GM18868 (cell line): ENCODE measurements at regions not wholly inside any gene's neighbourhood (a gene's known extent, or its start where the extent isn't known, plus 50 kb on each side); places are given as distances from the start of the nearest gene placed in this dataset.
"Not testable (repeated sequence)": the region's sequence is repeated elsewhere in the genome, so short reads cannot be mapped to it uniquely, and the experiment has no call there.

Experiments used
- ATAC-seq: cut with Tn5 transposase; IDR thresholded peaks from one replicate; pipeline ENCODE4 v1.9.1; 2021; ENCODE audit warnings: mild to moderate bottlenecking, moderate library complexity; ENCODE audit not compliant: unreplicated experiment

- not testable (repeated sequence) for ATAC-seq
These were observed 411.1 kb downstream of the RPS24 start for GRCh38 chr10:78444741-78445140.

GRCh38 chr10:78445308-78445707, 411.6 kb downstream of the RPS24 start:
- no peak for ATAC-seq

GRCh38 chr10:78448470-78448869, 414.8 kb downstream of the RPS24 start:
- no peak for ATAC-seq

GRCh38 chr10:78448994-78449418, 415.3 kb downstream of the RPS24 start:
- ATAC-seq: no peak

GRCh38 chr10:78449554-78449953, 415.9 kb downstream of the RPS24 start:
- no peak for ATAC-seq

- no peak for ATAC-seq
These were observed 416.6 kb downstream of the RPS24 start for GRCh38 chr10:78450239-78450638.

- no peak for ATAC-seq
These were observed 417.3 kb downstream of the RPS24 start for GRCh38 chr10:78450807-78451485.

- ATAC-seq: no peak
These were observed 417.9 kb downstream of the RPS24 start for GRCh38 chr10:78451592-78451991.

- ATAC-seq: no peak
These were observed 420.5 kb downstream of the RPS24 start for GRCh38 chr10:78454123-78454645.

GRCh38 chr10:78455236-78455635, 421.6 kb downstream of the RPS24 start:
- no peak for ATAC-seq

- ATAC-seq: no peak
These were observed 422.1 kb downstream of the RPS24 start for GRCh38 chr10:78455811-78456210.

GRCh38 chr10:78456649-78457400, 423.2 kb downstream of the RPS24 start:
- no peak for ATAC-seq

- ATAC-seq: no peak
These were observed 424.3 kb downstream of the RPS24 start for GRCh38 chr10:78457804-78458482.

- ATAC-seq: no peak
These were observed 425.4 kb downstream of the RPS24 start for GRCh38 chr10:78458983-78459638.

GRCh38 chr10:78459639-78460037, 426.0 kb downstream of the RPS24 start:
- no peak for ATAC-seq

GRCh38 chr10:78460204-78460603, 426.5 kb downstream of the RPS24 start:
- no peak for ATAC-seq

GRCh38 chr10:78461333-78461732, 427.7 kb downstream of the RPS24 start:
- ATAC-seq: no peak

GRCh38 chr10:78462176-78462575, 428.5 kb downstream of the RPS24 start:
- ATAC-seq: no peak

GRCh38 chr10:78462726-78463228, 429.1 kb downstream of the RPS24 start:
- no peak for ATAC-seq

GRCh38 chr10:78464118-78464855, 430.6 kb downstream of the RPS24 start:
- ATAC-seq: no peak
